NCI-H146 (cell line): ENCODE measurements at regions not wholly inside any gene's neighbourhood (a gene's known extent, or its start where the extent isn't known, plus 50 kb on each side); places are given as distances from the start of the nearest gene placed in this dataset.
"Not testable (repeated sequence)": the region's sequence is repeated elsewhere in the genome, so short reads cannot be mapped to it uniquely, and the experiment has no call there.

Experiments
- DNase-seq: peaks from one replicate; lab custom pipeline; 2025; lab: John Stamatoyannopoulos, UW

DNA sequence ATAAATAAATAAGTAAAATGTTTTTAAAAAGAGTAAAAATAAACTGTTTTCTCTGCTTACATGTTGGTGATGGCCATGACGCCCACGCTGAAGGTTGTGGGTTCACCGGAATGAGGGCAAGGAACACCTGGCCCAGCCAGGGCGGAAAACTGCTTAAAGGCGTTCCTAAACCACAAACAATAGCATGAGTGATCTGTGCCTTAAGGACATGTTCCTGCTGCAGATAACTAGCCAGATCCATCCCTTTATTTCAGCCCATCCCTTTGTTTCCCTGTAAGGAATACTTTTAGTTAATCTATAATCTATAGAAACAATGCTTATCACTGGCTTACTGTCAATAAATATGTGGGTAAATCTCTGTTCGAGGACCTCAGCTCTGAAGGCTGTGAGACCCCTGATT, 63.3 kb upstream of the CEP78 start:
- DNase-seq = not testable (repeated sequence)

DNA sequence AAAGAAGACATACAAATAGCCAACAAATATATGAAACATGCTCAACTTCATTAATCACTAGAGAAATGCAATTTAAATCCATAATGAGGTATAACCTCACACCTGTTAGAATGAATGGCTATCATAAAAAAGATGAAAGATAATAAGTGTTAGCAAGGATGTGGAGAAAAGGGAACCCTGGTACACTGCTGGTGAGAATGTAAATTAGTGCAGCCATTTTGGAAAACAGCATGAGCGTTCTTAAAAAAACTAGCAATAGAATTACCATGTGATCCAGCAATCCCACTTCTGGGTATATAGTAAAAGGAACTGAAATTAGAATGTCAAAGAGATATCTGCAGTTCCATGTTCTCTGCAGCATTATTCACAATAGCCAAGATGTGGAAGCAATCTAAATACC, 64.2 kb upstream of the CEP78 start:
- no peak for DNase-seq

DNA sequence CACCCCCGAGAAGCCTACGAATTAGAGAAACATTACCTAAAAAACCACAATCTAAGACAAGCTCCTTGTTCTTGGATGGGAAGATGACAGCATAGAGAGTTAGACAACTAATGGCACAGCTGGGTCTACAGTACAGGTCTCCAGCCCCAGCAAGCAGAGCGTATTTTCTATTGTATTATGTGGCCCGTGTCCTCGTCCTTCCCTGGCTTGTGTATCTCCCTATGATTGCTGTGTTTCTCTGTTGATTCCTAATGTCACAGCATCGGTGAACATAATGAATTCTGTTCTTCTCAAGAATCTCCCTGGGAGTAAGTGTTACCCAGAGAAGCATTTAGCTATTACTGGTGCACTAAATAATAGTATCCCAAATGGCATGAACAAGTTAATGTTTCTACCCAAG, 66.8 kb upstream of the CEP78 start:
- no peak for DNase-seq

DNA sequence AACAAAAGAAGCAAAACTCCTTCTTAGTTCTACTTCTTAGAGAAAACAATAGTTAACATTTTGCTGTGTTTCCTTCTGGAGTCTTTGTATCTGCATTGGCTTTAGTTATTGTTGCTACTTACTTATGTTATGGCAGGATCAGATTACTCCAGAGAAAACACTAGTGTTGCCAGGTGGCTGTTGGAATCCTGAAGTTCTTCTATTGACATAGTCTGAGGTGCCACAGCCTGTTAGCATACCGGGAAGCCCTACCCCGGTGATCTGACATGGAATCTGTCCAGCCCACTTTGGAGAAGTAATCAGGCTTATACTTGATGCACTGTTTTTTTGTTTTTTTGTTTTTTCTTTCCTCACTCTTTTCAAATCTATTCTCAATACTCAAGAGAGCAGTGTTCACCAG, 68.5 kb upstream of the CEP78 start:
- DNase-seq = peak; percentile 2

DNA sequence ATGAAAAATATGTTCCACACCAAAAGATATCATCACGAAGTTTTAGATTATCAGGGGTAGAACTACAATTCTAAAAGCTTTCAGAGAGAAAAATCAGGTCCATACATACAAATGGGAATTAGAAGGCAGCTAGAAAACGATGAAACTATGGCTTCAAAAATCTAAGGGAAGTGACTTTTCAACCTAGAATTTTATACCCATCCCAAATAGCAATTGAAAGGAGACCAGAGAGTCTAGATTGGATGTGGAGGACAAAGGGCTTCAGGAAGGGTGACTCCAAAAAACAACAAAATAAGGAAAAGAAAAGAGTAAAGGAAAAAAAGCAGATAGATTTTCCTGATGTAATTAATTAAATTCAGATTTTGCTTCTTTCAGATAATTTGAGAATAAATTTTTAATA, 72.0 kb upstream of the CEP78 start:
- no peak for DNase-seq

DNA sequence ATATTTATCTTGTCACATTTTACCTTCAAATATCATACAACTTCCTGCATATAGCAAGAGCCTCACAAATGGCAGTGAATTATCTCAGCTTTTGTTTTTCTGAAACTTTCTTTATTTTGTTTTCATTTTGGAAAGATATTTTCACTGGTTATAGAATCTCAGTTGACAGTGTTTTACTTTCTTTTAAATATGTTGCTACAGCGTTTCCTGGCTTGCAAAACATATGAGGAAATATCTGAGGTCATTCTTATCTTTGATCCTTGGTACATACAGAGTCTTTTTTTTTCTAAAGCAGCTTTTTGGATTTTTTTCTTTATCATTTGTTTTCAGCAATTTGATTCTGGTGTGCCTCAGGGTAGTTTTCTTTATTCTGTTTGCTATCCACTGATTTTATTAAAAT, 77.6 kb upstream of the CEP78 start:
- DNase-seq = no peak

DNA sequence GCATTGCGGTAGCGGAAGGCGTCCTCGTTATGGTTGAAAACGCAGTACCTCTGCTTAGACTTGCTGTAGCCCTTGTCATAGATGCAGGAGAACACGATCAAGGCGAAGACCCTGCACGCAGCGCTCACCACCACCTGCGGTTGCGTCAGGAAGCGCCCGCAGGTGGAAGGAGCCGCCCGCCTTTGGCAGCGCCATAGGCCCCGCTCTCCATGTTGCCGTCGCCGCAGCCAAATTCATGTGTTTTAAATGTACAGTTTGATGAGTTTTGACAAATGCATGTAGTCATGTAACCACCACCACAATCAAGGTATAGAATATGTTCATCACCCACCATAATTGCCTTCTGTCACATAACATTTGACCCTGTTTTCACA, 84.9 kb upstream of the CEP78 start:
- no peak for DNase-seq

DNA sequence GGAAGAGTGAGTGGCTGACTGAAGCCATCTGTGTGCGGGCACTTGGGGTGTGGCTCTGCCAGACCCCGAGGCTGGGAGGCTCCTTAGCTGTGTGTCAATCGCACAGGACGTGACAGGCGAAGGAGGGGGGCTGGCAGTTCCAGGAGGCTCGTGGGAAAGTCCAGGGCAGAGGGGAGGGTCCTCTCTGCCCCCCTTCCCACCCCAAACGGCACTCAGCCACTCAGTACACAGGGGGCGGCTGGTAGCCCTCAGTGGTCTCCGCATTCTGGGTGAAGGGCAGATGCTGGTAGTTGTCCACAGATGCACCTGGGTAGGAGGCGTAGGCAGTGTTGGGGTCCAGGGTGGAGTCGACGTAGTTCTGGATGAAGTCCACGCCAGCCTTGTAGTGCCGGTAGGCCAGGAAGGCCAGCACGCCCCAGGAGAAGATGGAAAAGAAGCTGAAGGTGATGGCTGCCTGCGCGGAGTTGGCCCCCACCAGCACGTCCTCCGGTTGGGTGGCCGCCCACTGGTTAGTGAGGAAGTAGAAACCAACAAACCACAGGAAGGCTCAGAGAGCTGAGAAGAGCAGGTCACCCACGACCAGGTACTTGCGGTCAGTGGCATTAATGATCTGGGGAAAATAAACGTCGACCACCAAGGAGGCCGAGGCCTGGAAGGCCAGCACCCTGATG, 85.4 kb upstream of the CEP78 start:
- no peak for DNase-seq

DNA sequence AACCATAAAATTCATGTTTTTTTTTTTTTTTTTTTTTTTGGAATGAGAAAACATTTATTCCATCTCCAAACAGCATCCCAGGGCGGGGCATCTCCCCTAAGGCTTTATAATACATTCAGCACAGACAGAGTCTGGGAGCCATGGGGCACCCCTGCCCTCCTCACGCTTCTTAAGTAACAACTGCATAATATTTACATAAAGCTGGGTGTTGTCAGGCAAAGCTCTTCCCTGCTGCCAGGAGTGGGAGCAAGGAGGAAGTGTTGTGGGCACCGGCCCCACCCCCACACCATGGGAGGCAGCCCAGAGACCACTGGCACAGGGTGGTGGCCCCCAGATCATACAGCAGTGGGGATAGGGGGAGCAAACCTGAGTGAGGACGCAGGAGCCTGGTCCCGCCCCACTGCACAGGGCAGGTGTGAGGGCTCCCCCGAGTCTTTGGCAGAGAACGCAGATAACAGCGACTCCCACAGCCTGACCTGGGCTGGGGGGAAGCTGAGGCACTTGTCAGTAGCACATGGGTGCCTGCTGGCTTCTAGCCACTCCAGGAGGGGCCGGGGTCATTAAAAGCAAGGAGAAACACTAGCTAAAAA, 86.1 kb upstream of the CEP78 start:
- no peak for DNase-seq

DNA sequence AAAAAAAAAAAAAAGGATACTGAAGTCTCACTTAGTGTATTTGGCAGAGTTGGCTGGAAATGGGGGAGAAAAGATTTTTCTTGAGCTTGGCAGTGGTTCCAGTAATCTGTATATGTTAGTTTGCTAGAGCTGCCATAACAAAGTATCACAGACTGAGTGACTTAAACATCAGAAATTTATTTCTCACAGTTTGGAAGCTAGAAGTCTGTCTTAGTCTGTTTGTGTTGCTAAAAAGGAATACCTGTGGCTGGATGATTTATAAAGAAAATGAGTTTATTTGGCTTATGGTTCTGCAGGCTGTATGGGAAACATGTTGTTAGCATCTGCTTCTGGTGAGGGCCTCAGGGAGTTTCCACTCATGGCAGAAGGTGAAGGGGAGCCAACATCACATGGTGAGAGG, 89.6 kb upstream of the CEP78 start:
- DNase-seq = no peak

DNA sequence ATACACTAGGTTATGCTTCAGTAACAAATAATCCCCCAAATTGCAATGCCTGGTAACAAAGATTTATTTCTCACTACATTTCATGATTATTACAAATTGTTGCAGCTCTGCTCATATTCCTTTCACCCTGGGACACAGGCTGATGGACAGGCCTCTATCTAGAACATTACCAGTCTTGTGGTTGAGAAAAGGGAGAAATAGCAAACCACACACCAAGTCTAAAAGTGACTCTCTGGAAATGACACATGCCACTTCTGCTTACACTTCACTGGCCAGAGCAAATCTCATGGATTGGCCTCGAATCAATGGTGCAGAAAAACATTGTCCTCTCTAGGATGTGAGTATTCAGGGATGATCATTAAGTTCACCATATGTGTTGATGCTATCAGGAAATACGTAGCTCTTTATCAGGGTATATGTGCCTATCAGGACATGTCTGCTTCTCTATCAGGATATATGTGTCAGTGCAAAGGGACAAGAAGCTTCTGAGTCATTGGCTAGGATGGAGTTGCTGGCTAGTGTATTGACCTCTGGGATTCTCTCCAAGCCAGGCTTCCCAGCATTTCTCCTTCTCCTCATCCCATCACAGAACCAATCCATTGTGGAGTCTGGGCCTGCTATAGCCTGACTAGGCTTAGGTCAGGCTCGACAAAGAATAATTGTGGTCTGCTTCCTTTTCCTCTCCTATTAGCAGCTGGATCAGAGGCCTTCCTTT, 91.1 kb upstream of the CEP78 start:
- DNase-seq = no peak

DNA sequence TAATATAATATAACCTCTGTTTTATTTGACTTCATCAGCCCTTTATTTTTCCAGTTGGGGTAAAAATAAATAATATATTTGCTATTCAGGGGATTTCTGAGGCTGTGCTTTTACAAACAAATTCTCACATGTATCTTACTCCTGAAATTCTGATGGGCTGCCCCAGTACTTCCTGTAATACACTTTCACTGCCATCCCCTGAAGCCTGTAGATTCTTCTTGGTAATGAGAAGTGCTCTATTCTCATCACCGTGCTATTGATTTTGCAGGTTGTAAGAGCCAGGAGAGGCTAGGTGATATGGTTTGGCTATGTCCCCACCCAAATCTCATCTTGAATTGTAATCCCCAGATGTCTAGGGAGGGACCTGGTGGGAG, 91.9 kb upstream of the CEP78 start:
- DNase-seq = no peak

DNA sequence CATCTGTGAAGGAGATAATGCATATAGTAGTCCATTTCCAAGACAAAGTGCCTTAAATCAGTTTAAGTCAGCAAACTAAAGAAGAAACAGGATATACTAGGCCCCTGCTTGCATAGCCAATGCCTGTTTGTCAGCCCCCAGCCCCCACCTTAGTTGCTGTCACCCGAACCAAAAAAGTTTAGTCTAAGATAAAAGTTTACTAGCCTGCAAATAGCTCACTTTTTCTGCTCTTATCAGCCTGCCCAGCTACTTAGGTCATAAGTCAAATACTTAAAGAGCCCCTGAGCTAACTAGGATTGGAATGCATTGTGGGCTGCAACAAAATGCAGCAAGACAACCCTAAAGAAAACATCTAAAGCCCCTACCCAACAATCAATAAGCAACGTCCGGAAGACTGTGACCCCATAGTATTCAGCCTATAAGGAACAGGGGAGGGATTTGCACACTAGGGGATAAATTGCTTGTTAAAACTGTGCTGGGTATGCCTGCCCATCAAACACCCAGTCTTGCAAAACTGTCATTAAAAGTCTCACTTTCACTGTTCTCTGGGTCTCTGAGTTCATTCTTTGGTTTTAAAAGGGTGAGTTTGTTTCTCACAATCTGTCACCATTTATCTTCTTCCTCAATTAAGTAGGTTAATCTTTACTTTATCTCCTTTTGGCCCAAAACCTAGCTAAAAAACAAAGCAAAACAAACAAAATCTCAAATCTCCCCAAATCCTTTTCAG, 92.4 kb upstream of the CEP78 start:
- no peak for DNase-seq

DNA sequence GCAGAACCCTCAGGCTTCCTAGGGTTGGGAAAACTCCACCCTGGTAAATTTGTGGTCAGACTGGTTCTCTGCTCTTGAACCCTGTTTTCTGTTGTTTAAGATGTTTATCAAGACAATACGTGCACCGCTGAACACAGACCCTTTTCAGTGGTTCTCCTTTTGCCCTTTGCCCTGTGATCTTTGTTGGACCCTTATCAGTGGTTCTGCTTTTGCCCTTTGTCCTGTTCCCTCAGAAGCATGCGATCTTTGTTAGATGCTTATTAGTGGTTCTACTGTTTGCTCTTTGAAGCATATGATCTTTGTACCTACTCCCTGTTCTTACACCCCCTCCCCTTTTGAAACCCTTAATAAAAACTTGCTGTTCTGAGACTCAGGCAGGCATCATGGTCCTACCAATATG, 93.6 kb upstream of the CEP78 start:
- not testable (repeated sequence) for DNase-seq

DNA sequence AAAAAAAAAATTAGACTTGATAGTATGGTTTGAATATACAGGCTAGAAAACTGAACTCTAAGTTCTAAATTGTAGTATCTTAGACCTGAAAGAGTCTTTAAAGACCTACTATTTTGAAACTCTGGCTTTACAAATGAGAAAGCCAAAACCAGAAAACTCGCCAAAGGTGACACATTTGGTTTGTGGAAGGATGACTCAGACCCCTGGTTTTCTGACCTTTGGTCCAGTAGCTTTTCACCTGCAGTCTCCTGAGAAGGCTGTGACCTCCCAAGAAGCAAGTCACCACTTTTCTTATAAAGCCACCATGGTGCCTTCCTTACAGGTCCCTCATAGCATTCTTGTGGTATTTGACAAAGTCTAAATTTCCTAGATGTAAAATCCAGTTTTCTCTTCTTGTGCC, 102.1 kb upstream of the CEP78 start:
- DNase-seq = no peak

DNA sequence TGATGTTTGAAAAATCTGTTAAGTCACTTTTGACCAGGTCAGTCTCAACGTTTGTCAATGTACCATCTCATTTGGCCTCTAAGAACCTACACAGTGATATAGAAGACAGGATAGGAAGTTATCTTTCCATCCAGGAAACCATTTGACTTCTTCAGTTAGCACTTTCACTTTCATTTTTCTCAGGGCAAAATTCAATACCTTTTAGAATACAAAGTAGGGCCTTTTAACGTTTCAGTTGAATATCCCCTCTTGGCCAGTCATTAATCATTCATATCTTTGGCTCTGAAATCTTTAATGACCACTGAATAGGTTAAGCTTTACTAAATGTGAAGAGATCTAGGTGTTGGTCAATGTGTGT, 101.1 kb upstream of the GNAQ start:
- DNase-seq = no peak

DNA sequence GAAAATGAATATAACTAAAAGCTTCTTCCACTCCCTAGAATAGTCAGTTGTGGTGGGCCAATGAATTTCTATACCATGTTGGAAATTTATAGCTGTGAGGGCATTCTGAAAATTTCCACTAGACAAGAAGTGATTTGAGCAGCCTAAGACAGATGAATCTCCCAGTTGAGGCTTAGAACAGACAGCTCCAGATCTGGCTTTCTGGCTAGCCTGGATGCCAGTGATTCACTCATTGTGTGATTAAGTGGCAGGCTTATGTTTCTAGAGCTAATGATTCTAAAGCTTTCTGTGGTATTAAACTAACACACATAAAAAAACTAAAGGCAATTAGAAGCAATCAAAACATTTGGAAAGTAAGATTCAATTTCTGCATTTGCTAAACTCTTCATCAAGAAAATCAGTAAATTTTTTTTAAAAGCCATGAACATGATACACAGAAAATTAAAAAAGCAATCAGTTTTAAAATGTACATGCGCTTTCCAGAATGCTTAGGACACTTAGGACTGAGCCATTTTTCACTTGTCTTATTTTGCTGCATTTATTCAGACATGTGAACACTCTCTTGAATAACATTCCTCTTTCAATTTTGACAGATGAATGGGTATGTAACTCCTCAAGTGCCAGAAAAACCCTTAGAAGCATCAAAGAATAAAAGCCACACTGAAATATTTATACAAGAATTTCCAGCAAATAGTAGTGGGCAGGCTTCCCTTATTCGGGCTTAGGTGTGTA, 100.5 kb upstream of the GNAQ start:
- DNase-seq = no peak

DNA sequence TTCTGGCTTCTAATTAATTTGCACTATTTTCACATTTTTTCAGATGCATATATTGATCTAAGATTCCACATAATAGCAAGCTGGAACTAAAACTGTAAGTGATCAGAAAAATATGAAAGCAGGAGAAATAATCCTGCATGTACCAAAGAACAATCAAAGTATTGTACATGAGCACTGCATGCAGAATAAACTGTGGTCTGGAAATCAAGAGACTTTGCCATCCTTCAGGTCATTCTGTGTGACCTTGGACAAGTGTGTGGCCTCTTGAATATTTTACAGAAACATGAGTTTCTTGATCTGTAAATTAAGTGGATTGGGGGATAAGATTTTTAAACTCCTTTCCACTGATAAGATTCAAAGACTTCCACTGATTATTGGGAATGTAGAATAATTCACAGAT, 99.2 kb upstream of the GNAQ start:
- DNase-seq = no peak

DNA sequence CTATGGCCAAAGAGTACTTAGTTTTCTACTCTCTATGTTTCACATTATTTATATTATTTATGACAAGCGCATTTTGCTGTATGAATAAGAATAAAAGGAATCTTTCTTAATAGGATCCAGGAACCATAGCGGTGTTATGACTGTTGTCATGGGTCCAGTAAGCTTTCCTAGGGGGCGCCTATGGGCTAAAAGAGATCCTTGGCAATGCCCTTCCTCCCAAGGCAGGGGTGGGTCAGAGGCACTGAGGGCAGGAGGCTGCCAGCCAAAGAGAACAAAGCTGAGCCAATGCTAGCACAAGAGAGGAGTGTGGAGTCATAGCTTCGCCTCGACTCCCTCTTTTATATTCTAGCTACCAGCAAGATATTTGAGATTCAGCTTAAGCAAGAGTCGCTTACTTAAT, 98.4 kb upstream of the GNAQ start:
- no peak for DNase-seq

DNA sequence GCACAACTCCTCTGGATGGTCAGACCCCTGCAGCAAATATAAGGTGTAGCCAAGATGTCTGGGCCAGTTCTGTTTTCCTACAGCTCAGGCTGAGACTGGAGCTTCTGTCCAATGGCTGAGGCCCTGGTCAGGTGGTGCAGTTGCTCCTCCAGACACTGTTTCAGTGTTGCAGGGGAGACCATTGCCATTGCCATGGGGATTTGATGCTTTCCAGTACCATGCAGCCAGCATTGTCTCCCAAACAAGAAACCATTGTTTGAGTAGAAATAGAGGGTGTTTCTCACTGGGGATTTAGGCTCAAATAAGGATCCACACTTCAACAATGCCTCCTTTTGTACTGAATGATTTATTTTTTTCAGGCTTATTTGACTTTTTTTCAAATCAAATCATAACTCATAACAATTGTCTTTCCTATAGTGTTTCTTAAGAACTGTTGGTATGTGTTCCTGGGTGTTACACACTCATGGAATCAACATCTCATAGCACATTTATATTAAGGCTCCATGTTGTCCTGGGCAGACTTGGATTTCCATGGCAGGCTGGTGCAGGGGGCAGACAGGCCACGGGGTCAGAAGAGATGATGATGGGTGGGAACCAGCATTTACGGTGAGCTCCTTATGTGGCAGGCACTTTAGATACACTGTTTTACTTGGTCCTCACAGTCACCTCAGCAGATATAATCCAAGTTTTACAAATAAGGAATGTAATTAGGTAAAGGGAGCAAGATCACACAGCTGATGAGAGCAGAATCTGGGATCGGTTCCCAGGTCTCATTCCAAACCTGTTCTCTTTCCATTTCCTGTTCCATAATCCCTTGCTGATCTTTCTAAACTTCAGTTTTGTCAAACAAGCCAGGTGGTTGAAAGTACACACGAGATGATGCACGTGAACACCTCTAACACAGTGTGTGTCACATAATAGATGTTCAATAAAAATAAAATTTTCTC, 95.9 kb upstream of the GNAQ start:
- no peak for DNase-seq

DNA sequence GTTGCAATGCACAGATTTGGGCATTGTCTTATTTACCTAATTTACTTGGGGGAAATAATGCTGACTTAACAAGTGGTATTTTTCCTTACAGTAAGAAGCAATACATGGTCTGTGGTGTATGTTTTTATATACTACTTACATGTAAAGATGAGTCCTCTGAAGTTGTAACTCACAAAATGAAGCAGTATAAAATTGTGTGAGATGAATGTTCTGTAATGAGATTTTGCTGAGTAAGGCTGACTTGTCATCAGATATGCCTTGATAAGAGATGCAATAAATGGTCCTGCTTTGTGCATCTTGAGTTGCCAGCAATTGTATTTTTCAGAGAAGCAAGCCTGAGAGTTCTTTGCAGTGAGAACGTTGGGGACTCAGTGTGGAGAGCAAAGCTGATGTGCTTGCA, 92.2 kb upstream of the GNAQ start:
- DNase-seq = no peak
